MM.1S (cell line): ENCODE measurements at regions not wholly inside any gene's neighbourhood (a gene's known extent, or its start where the extent isn't known, plus 50 kb on each side); places are given as distances from the start of the nearest gene placed in this dataset.

Experiments
- EZH2 ChIP-seq: fragments of 300-600 bp; sonication (generic); optimal IDR thresholded peaks from 2 replicates; pipeline ENCODE3; 2017; ENCODE audit warnings: low read depth, mild to moderate bottlenecking, antibody characterized with exemption, low read length, mixed read lengths
- EZH2phosphoT487 ChIP-seq: fragments of 300-600 bp; sonication (generic); IDR thresholded peaks from 2 replicates; pipeline ENCODE4 v1.6.1; 2018; ENCODE audit warnings: antibody characterized with exemption, low read length
- TF ChIP-seq, protein P1 (sequence below): fragments of 300-600 bp; sonication (generic); IDR thresholded peaks from 2 replicates; pipeline ENCODE4 v1.5.1; 2016; ENCODE audit warnings: antibody characterized with exemption, low read length, mixed read lengths

DNA sequence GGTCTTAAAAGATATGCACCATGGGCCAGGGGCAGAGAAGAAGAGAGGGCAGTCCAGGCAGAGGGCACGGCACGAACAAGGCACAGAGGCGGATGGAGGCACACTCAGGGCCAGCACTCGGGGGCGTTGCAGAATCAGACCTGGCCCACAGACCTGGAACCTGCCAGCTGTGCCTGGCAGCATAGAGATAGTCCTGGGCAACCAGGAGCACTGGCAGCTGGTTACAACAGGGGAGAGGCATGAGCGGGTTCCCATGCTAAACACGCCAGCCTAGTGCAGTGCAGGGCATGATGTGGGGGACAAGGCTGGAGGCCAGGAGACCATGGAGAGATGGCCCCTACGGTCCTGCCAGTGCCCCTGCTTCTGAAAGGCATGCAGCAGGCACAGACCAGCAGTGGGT, 56.9 kb upstream of the RBFOX3 start:
- TF ChIP-seq, protein P1, sequence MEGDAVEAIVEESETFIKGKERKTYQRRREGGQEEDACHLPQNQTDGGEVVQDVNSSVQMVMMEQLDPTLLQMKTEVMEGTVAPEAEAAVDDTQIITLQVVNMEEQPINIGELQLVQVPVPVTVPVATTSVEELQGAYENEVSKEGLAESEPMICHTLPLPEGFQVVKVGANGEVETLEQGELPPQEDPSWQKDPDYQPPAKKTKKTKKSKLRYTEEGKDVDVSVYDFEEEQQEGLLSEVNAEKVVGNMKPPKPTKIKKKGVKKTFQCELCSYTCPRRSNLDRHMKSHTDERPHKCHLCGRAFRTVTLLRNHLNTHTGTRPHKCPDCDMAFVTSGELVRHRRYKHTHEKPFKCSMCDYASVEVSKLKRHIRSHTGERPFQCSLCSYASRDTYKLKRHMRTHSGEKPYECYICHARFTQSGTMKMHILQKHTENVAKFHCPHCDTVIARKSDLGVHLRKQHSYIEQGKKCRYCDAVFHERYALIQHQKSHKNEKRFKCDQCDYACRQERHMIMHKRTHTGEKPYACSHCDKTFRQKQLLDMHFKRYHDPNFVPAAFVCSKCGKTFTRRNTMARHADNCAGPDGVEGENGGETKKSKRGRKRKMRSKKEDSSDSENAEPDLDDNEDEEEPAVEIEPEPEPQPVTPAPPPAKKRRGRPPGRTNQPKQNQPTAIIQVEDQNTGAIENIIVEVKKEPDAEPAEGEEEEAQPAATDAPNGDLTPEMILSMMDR: no peak
- TF ChIP-seq EZH2phosphoT487 (no peak), EZH2 (no peak)
